ENCODE measurements at regions not wholly inside any gene's neighbourhood (a gene's known extent, or its start where the extent isn't known, plus 50 kb on each side); places are given as distances from the start of the nearest gene placed in this dataset.

- TF ChIP-seq POLR2AphosphoS5 (IDR thresholded peaks at IDR 0.05; ENCODE audit: insufficient read depth, low read depth, low read length) (no peak), MAX (IDR thresholded peaks at IDR 0.05; ENCODE audit: insufficient read depth, insufficient read length) (no peak), CTCF (IDR thresholded peaks at IDR 0.05; ENCODE audit: extremely low read depth in 1 of 2, insufficient read depth in 1 of 2, low read depth in 1 of 2, low read length in 2 of 2) (no peak), EZH2 (IDR thresholded peaks at IDR 0.05; ENCODE audit: borderline replicate concordance, low read depth, low read length, severe bottlenecking) (no peak), POLR2A (IDR thresholded peaks at IDR 0.05; ENCODE audit: low read depth, low read length) (no peak), JUN (IDR thresholded peaks at IDR 0.05; ENCODE audit: borderline replicate concordance, insufficient read depth, insufficient read length, low read depth) (no peak)
Measured at GRCh38 chr15:61748529-61748928, 311.7 kb downstream of the VPS13C start.
